T-cell (primary cell): ENCODE measurements at regions not wholly inside any gene's neighbourhood (a gene's known extent, or its start where the extent isn't known, plus 50 kb on each side); places are given as distances from the start of the nearest gene placed in this dataset.

Experiments used
- ATAC-seq, 4 experiments: fragments of 200-7000 bp in 3 of 4; fragments of 150-1000 bp in 1 of 4; cut with Tn5 transposase; replicated peaks in 1 of 4; 1 replicate in 3 of 4; 2 replicates in 1 of 4; pipeline ENCODE4 v1.10.0; 2021; ENCODE audit warnings: moderate library complexity in 3 of 4, mild to moderate bottlenecking in 2 of 4, moderate number of reproducible peaks in 1 of 4
- CTCF ChIA-PET, 2 donors: fragments of 300-600 bp; sonication (Branson Sonifier 250); formaldehyde crosslinking; loops; one replicate each; lab custom pipeline; 2022; ENCODE audit warnings: antibody characterized with exemption in 2 of 2; lab: Charles Lee
- POLR2A ChIA-PET, 2 donors: fragments of 300-600 bp; sonication (Branson Sonifier 250); formaldehyde crosslinking; loops; one replicate each; lab custom pipeline; 2022; ENCODE audit warnings: antibody characterized with exemption in 2 of 2; lab: Charles Lee
- DNase-seq, 35 experiments: peaks; one replicate each; pipeline versions ENCODE4 v3.0.0 to v3.0.0-alpha.2; 2013 to 2023
- H3K27ac ChIP-seq: one replicate; pipeline ENCODE4 v1.5.1; 2013; ENCODE audit warnings: low read length
- H3K27me3 ChIP-seq, 2 experiments: replicated peaks in 1 of 2; 1 replicate in 1 of 2; 2 replicates in 1 of 2; pipeline versions ENCODE4 v1.6.1 to v1.7.0; 2013; ENCODE audit warnings: low read length in 1 of 2, mixed read lengths in 1 of 2; ENCODE audit not compliant: control insufficient read depth in 2 of 2, insufficient read depth in 2 of 2; ENCODE audit errors: extremely low read depth in 1 of 2
- H3K36me3 ChIP-seq, 2 donors: 1 replicate in 1 of 2; 2 replicates in 1 of 2; pipeline versions ENCODE4 v1.6.1 to v1.7.0; 2013; ENCODE audit warnings: low read length in 1 of 2; ENCODE audit not compliant: control insufficient read depth in 2 of 2, insufficient read depth in 1 of 2; ENCODE audit errors: extremely low read depth in 1 of 2
- H3K4me1 ChIP-seq, 2 experiments: 1 replicate in 1 of 2; 2 replicates in 1 of 2; pipeline versions ENCODE4 v1.6.1 to v1.7.0; 2013; ENCODE audit warnings: low read length in 2 of 2, mixed read lengths in 1 of 2; ENCODE audit not compliant: insufficient read depth in 2 of 2, control insufficient read depth in 1 of 2; ENCODE audit errors: extremely low read depth in 1 of 2
- H3K4me3 ChIP-seq, 2 donors: 1 replicate in 1 of 2; 2 replicates in 1 of 2; pipeline versions ENCODE4 v1.5.1 to v1.7.0; 2013; ENCODE audit warnings: mild to moderate bottlenecking in 2 of 2, low read length in 1 of 2, moderate library complexity in 1 of 2; ENCODE audit not compliant: control insufficient read depth in 1 of 2; ENCODE audit errors: extremely low read depth in 1 of 2
- H3K9me3 ChIP-seq: 2 replicates; pipeline ENCODE4 v1.7.0; 2013
- H3K27ac Mint-ChIP-seq, 2 donors: one replicate each; pipeline ENCODE4 v1.8.0; 2020 to 2021; ENCODE audit warnings: mild to moderate bottlenecking in 2 of 2, mixed read lengths in 2 of 2
- H3K27me3 Mint-ChIP-seq, 2 donors: one replicate each; pipeline ENCODE4 v1.8.0; 2021 to 2022; ENCODE audit warnings: mixed read lengths in 2 of 2
- H3K36me3 Mint-ChIP-seq: one replicate; pipeline ENCODE4 v1.8.0; 2021; ENCODE audit warnings: mixed read lengths
- H3K4me1 Mint-ChIP-seq, 3 donors: one replicate each; pipeline ENCODE4 v1.8.0; 2020 to 2022; ENCODE audit warnings: mixed read lengths in 3 of 3, mild to moderate bottlenecking in 1 of 3
- H3K4me3 Mint-ChIP-seq, 3 donors: one replicate each; pipeline ENCODE4 v1.8.0; 2020 to 2022; ENCODE audit warnings: mild to moderate bottlenecking in 3 of 3, mixed read lengths in 3 of 3, moderate library complexity in 3 of 3
- H3K9me3 Mint-ChIP-seq, 3 donors: one replicate each; pipeline ENCODE4 v1.8.0; 2020 to 2022; ENCODE audit warnings: mixed read lengths in 3 of 3
- WGBS: methylation state at CpG from one replicate; pipeline ENCODE4 v1.1.5; 2013; ENCODE audit warnings: missing lambda C conversion rate; ENCODE audit not compliant: insufficient coverage; 5-methylcytosine and 5-hydroxymethylcytosine counted together

DNA sequence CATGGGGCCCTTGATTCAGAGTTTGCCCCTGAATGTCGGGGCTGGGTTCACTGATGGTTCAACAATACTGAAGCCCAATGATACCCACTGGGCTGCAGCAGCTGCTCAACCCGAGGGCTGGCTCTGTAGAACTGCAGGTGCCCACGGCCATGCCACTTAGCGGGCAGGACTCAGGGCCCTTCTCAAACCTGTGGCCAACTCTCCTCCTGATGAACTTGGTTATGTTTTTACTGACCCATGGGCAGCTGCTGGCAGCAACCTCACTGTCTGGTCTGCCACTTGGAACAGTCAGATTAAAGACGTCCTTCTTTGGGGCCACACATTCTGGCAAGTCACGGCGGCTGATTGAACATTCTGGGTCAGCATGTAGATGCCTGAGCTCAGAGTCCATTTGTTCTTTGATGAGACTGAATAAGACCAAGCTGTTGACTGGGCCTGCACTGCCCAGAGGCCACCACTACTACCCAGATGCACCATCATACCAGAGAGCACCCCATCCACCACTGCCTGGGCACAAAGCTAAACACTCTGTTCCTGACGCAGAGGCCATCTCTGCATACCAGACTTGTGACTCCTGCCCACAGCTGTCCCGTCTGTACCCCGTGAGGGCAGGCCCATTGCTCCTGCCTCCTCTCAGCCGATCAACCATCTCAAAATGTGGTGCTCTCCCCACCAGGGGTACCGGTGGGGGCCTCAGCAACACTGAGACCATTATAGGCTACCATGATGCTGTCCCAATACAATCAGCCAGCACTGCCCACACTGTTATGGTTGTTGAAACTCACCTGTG, 67.8 kb downstream of the SHANK2 start:
- H3K27ac Mint-ChIP-seq: no peak overlapping the region
- POLR2A ChIA-PET: no interaction called here
- 80% methylated on average over 11 of the region's 12 CpGs for WGBS

DNA sequence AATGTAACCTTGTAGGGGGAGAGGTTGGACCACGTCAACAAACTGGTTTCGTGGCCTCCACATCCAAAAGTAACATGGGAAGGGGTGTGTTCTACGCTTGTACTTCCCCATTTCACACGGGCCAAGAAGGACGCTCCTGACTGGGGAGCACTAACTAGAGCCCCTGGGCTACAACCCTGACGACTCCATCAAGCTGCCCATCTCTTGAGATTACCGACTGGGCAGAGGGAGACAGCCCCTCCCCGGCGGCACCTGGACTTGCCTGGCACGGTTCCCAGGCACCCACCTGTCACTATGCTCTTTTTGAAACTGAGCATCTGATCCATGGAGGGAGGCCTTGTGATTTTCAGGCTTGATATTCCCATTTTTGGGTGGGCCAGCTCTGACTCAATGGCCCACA, 68.5 kb downstream of the SHANK2 start:
- DNase-seq (no peak), ATAC-seq (no peak)
- Mint-ChIP-seq H3K27ac (no peak overlapping the region), H3K27me3 (peaks cover 12 to 13% of the 10 kb centered on the region in 2 donors), H3K4me3 (no peak overlapping the region), H3K9me3 (no peaks in the 10 kb centered on the region), H3K4me1 (no peaks in the 10 kb centered on the region), H3K36me3 (no peaks in the 10 kb centered on the region)
- Histone ChIP-seq H3K27ac (no peak overlapping the region), H3K36me3 (no peaks in the 10 kb centered on the region), H3K9me3 (no peaks in the 10 kb centered on the region), H3K4me3 (no peak overlapping the region), H3K4me1 (no peaks in the 10 kb centered on the region), H3K27me3 (peaks cover 0 to 11% of the 10 kb centered on the region in 2 experiments)
- CTCF ChIA-PET: no interaction called here
- WGBS: 75% methylated on average over 7 of the region's 10 CpGs
- POLR2A ChIA-PET: no interaction called here

More for the DNA sequence above, 67.8 kb downstream of the SHANK2 start:
- Mint-ChIP-seq H3K9me3 (no peaks in the 10 kb centered on the region), H3K4me3 (no peak overlapping the region), H3K4me1 (no peaks in the 10 kb centered on the region), H3K27me3 (peaks cover 9% of the 10 kb centered on the region in 2 donors), H3K36me3 (no peaks in the 10 kb centered on the region)
- no peak overlapping the region for H3K4me3 ChIP-seq
- no peaks in the 10 kb centered on the region for H3K36me3 ChIP-seq
- peaks cover 0 to 12% of the 10 kb centered on the region in 2 experiments for H3K27me3 ChIP-seq
- H3K9me3 ChIP-seq: no peaks in the 10 kb centered on the region
- no peak for ATAC-seq
- no peaks in the 10 kb centered on the region for H3K4me1 ChIP-seq
- DNase-seq: no peak
- no peak overlapping the region for H3K27ac ChIP-seq
- CTCF ChIA-PET: no interaction called here

DNA sequence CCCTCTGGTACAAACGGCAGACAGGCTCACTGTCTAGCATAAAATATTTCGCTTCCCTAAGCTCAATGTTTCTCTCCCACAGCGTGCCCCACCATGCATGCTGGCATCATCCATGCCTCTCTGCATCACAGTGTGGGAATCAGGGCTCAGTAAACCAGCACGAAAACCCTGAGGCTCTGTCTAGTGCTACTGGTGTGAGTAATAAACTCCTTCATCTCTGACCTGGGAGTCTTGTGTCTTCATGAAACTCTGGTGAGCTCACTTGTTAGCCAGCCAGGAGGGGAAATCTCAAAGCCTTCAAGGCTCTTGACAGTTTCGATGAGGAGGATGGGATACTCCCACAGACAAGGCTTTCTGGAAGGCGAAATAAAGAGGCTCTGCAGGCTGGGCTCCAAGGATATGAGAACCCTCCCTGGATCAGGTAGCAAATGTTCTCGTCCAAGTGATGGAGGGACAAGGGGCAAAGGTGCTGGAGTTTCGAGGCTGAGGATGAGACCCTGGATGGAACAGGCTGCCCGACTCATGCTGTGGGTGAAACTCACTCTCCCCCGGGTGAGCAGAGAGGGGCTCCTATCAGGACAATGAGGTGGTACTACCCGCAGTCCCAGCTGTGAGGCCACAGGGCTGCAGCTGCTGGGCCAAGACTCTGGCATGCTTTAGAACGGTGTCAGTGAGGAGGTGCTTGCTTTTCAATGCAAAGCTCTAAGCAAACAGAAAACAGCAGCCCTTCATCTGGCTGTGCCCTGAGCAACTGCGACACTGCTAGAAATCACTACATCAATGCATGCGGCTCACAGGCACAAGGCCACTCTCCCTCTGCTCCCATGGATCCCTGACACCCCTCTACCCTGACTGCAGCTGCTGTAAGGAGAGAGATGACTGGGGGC, 69.3 kb downstream of the SHANK2 start:
- WGBS: 85% methylated on average over 8 of the region's 14 CpGs
- ATAC-seq (no peak), DNase-seq (no peak)
- ChIA-PET CTCF (no interaction called here), POLR2A (no interaction called here)
- Histone ChIP-seq H3K4me3 (no peak overlapping the region), H3K9me3 (no peaks in the 10 kb centered on the region), H3K27ac (no peak overlapping the region), H3K27me3 (peaks cover 0 to 8% of the 10 kb centered on the region in 2 experiments), H3K36me3 (no peaks in the 10 kb centered on the region), H3K4me1 (no peaks in the 10 kb centered on the region)
- H3K27me3 Mint-ChIP-seq: peaks cover 12% of the 10 kb centered on the region in 2 donors
- H3K4me1 Mint-ChIP-seq: no peaks in the 10 kb centered on the region
- no peaks in the 10 kb centered on the region for H3K36me3 Mint-ChIP-seq
- H3K27ac Mint-ChIP-seq: no peak overlapping the region
- H3K9me3 Mint-ChIP-seq: no peaks in the 10 kb centered on the region
- no peak overlapping the region for H3K4me3 Mint-ChIP-seq

DNA sequence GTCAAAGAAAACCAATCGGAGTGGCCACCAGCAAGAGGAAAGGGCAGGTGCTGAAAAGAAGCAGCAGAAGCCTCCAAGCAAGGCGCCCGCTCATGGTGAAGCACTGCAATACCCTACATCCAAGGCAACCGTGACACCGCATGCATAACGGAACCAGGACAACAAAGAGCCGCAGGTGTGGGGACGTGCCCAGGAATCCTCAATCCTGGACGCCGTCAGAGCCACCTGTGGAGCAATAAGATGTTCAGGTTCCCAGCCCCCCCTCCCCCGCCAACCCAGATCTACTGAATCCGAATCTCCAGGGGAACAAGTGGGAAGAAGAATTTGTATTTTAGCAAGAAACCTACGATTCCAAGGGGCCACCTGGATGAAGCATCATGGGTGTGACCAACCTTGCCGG, 70.8 kb downstream of the SHANK2 start:
- Histone ChIP-seq H3K9me3 (no peaks in the 10 kb centered on the region), H3K4me3 (no peak overlapping the region), H3K36me3 (no peaks in the 10 kb centered on the region), H3K27me3 (peaks cover 0 to 4% of the 10 kb centered on the region in 2 experiments), H3K4me1 (no peaks in the 10 kb centered on the region), H3K27ac (no peak overlapping the region)
- Mint-ChIP-seq H3K4me1 (no peaks in the 10 kb centered on the region), H3K27ac (no peak overlapping the region), H3K36me3 (no peaks in the 10 kb centered on the region), H3K27me3 (peaks cover 10 to 13% of the 10 kb centered on the region in 2 donors), H3K9me3 (peaks cover 1 to 11% (median 8%) of the 10 kb centered on the region in 3 donors), H3K4me3 (no peak overlapping the region)
- DNase-seq (peak in 1 of 35 experiments; percentile 22), ATAC-seq (no peak)
- 88% methylated on average over 8 of the region's 14 CpGs for WGBS
- CTCF ChIA-PET: no interaction called here
- POLR2A ChIA-PET: no interaction called here

DNA sequence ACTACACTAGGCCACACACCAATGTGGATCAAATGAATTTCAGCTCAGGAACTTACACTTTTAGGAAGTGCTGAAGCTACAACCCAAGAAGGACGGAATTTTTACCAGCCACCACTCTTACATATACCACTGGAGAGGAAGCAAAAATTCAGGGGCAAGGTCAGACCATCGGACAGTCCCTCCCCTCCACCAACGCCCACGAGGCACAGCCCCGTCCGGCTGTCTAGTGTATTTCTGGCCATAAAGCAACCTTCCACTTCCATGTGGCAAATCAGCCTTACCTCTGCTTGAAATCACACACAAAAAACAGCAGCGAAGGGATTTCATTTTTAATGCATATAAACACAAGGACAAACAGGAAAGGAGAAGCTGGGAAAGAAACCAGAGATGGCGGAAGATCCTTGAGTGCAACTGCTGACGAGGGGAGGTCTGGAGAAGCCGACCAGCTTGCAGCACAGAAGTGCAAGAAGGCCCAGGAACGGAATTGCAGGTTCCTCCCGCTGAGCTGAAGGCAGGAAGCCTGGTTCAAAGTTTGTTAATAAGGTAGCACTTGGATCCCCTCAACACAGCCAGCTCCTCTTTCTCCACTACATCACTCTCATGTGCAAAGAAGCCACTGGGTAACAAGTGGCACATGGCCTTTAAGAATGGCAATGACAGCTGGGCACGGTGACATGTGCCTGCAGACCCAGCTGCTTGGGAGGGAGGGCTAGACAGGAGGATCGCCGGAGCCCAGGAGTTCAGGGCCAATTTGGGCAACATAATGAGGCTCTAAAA, 71.5 kb downstream of the SHANK2 start:
- Histone ChIP-seq H3K9me3 (no peaks in the 10 kb centered on the region), H3K4me3 (no peak overlapping the region), H3K27ac (no peak overlapping the region), H3K36me3 (no peaks in the 10 kb centered on the region), H3K27me3 (peaks cover 0 to 4% of the 10 kb centered on the region in 2 experiments), H3K4me1 (no peaks in the 10 kb centered on the region)
- WGBS: 47% methylated on average over 7 of the region's 15 CpGs
- ATAC-seq (no peak), DNase-seq (no peak)
- POLR2A ChIA-PET: no interaction called here
- H3K9me3 Mint-ChIP-seq: peaks cover 5 to 18% (median 13%) of the 10 kb centered on the region in 3 donors
- no peak overlapping the region for H3K4me3 Mint-ChIP-seq
- H3K27ac Mint-ChIP-seq: no peak overlapping the region
- H3K27me3 Mint-ChIP-seq: peaks cover 12 to 13% of the 10 kb centered on the region in 2 donors
- CTCF ChIA-PET: no interaction called here
- H3K4me1 Mint-ChIP-seq: no peaks in the 10 kb centered on the region
- H3K36me3 Mint-ChIP-seq: no peaks in the 10 kb centered on the region
